ENCODE measurements at regions not wholly inside any gene's neighbourhood (a gene's known extent, or its start where the extent isn't known, plus 50 kb on each side); places are given as distances from the start of the nearest gene placed in this dataset.

GRCh38 chr16:88130016-88130415 is 178.8 kb downstream of the BANP start:
- TF ChIP-seq ZNF565 (CRISPR knock-in tag; conservative IDR thresholded peaks at IDR 0.05; ENCODE audit: low read depth) (no peak), ZFP3 (CRISPR knock-in tag; IDR thresholded peaks at IDR 0.05) (no peak), ZNF70 (CRISPR knock-in tag; IDR thresholded peaks at IDR 0.05) (no peak), BACH2 (CRISPR knock-in tag; IDR thresholded peaks at IDR 0.05; ENCODE audit: borderline replicate concordance) (no peak), CREB5 (CRISPR knock-in tag; IDR thresholded peaks at IDR 0.05; ENCODE audit: low read depth) (no peak), ARNTL (CRISPR knock-in tag; IDR thresholded peaks at IDR 0.05; ENCODE audit: borderline replicate concordance, low read depth) (no peak), POU6F1 (CRISPR knock-in tag; IDR thresholded peaks at IDR 0.05; ENCODE audit: borderline replicate concordance, low read depth) (no peak), TSHZ2 (CRISPR knock-in tag; IDR thresholded peaks at IDR 0.05) (no peak), PATZ1 (CRISPR knock-in tag; IDR thresholded peaks at IDR 0.05; ENCODE audit: borderline replicate concordance) (no peak), ESRRG (CRISPR knock-in tag; IDR thresholded peaks at IDR 0.05) (no peak), GLIS3 (CRISPR knock-in tag; IDR thresholded peaks at IDR 0.05) (no peak), RARB (CRISPR knock-in tag; IDR thresholded peaks at IDR 0.05) (no peak), ZC3H10 (CRISPR knock-in tag; IDR thresholded peaks at IDR 0.05) (no peak), CSRNP3 (CRISPR knock-in tag; IDR thresholded peaks at IDR 0.05) (no peak)
